Activated naive CD4-positive, alpha-beta T cell treated with anti-CD3 and anti-CD28 coated beads, Interleukin-2, amount 50 U/mL, for 24 hours (primary cell): ENCODE measurements at regions not wholly inside any gene's neighbourhood (a gene's known extent, or its start where the extent isn't known, plus 50 kb on each side); places are given as distances from the start of the nearest gene placed in this dataset.

Experiments
- H3K27ac Mint-ChIP-seq: one replicate; pipeline ENCODE4 v1.8.0; 2021; ENCODE audit warnings: mild to moderate bottlenecking, mixed read lengths
- H3K27me3 Mint-ChIP-seq: one replicate; pipeline ENCODE4 v1.8.0; 2021; ENCODE audit warnings: mixed read lengths
- H3K36me3 Mint-ChIP-seq: one replicate; pipeline ENCODE4 v1.8.0; 2021; ENCODE audit warnings: mixed read lengths
- H3K4me1 Mint-ChIP-seq: one replicate; pipeline ENCODE4 v1.8.0; 2021; ENCODE audit warnings: mixed read lengths
- H3K4me3 Mint-ChIP-seq: one replicate; pipeline ENCODE4 v1.8.0; 2021; ENCODE audit warnings: mild to moderate bottlenecking, mixed read lengths
- H3K9me3 Mint-ChIP-seq: one replicate; pipeline ENCODE4 v1.8.0; 2021; ENCODE audit warnings: mixed read lengths

GRCh38 chr13:24627090-24627714, 53.0 kb upstream of the ATP12A start:
- Mint-ChIP-seq H3K4me1 (peaks cover 37% of the 10 kb centered on the region), H3K36me3 (no peaks in the 10 kb centered on the region), H3K27ac (no peak overlapping the region), H3K27me3 (no peaks in the 10 kb centered on the region), H3K4me3 (no peak overlapping the region), H3K9me3 (no peaks in the 10 kb centered on the region)

DNA sequence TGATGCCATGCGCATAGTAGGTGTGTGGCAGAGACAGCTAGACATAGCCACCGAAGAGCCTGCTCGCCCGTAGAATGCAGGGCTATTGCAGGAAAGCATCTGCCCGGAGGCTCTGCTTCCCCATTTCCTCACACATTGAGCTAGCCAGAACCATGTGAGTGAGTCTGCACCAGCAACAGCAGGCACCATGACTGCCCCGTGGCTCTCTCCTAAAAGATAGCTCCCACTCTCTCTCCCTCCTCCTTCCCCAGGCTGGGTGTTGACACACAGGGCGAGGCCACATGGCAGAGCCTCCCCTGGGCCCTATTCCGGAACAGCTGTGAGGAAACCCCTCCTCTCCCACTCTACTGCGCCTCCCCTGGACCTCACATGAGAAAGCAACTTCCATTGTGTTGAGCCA, 52.3 kb upstream of the ATP12A start:
- Mint-ChIP-seq H3K27ac (peak overlapping the region; percentile 36), H3K36me3 (no peaks in the 10 kb centered on the region), H3K9me3 (no peaks in the 10 kb centered on the region), H3K4me1 (peaks cover 37% of the 10 kb centered on the region), H3K4me3 (no peak overlapping the region), H3K27me3 (no peaks in the 10 kb centered on the region)

GRCh38 chr13:24629320-24629719, 50.9 kb upstream of the ATP12A start:
- H3K27ac Mint-ChIP-seq, result no peak overlapping the region
- no peaks in the 10 kb centered on the region for H3K9me3 Mint-ChIP-seq
- no peak overlapping the region for H3K4me3 Mint-ChIP-seq
- no peaks in the 10 kb centered on the region for H3K27me3 Mint-ChIP-seq
- peaks cover 34% of the 10 kb centered on the region for H3K4me1 Mint-ChIP-seq
- no peaks in the 10 kb centered on the region for H3K36me3 Mint-ChIP-seq

DNA sequence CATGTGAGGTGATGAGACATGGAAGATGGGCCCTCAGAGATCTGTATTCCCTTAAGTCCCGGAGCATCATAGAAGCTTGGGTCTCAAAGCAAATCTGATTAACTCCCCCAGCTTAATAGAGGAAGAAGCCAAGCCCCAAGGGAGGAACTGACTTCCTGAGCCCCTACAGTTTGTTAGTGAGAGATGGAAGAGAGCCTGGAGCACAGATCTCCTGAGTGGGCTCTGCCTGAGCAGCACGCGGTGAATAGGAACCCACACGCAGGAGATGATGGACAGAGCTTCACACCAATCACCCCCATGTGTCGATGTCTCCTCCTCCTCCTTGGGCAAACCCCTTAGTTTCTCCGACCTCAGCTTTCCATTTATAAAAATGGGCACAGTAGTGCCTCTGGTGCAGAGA, 50.1 kb upstream of the ATP12A start:
- no peaks in the 10 kb centered on the region for H3K9me3 Mint-ChIP-seq
- no peak overlapping the region for H3K4me3 Mint-ChIP-seq
- peaks cover 26% of the 10 kb centered on the region for H3K4me1 Mint-ChIP-seq
- no peaks in the 10 kb centered on the region for H3K36me3 Mint-ChIP-seq
- no peak overlapping the region for H3K27ac Mint-ChIP-seq
- H3K27me3 Mint-ChIP-seq, result no peaks in the 10 kb centered on the region
